ACC112 (cell line): ENCODE measurements at regions not wholly inside any gene's neighbourhood (a gene's known extent, or its start where the extent isn't known, plus 50 kb on each side); places are given as distances from the start of the nearest gene placed in this dataset.

Experiments used
- H2AFZ ChIP-seq: fragments of 200-600 bp; sonication (generic); one replicate; pipeline ENCODE4 v1.6.0; 2017; ENCODE audit warnings: antibody characterized with exemption, low read length; ENCODE audit not compliant: unreplicated experiment
- H3K27ac ChIP-seq: fragments of 200-600 bp; sonication (generic); 2 replicates; pipeline ENCODE4 v1.5.1; 2014; ENCODE audit warnings: low read depth, mild to moderate bottlenecking, antibody characterized with exemption, low read length, moderate library complexity
- H3K27me3 ChIP-seq: fragments of 200-600 bp; sonication (generic); 2 replicates; pipeline ENCODE4 v1.6.1; 2014; ENCODE audit warnings: mild to moderate bottlenecking, antibody characterized with exemption, low read length, moderate library complexity, mixed read lengths; ENCODE audit not compliant: insufficient read depth
- H3K36me3 ChIP-seq: fragments of 200-600 bp; sonication (generic); 2 replicates; pipeline ENCODE4 v1.6.1; 2016; ENCODE audit warnings: mild to moderate bottlenecking, antibody characterized with exemption, low read length, moderate library complexity, mixed read lengths; ENCODE audit not compliant: insufficient read depth
- H3K4me1 ChIP-seq: fragments of 200-600 bp; sonication (generic); one replicate; pipeline ENCODE4 v1.6.1; 2016; ENCODE audit warnings: low read length, mixed read lengths; ENCODE audit not compliant: insufficient read depth, unreplicated experiment, control insufficient read depth
- H3K4me3 ChIP-seq: fragments of 200-600 bp; sonication (generic); 2 replicates; pipeline ENCODE4 v1.5.1; 2014; ENCODE audit warnings: mild to moderate bottlenecking, low read depth, low read length
- H3K79me2 ChIP-seq: fragments of 200-600 bp; sonication (generic); one replicate; pipeline ENCODE4 v1.6.0; 2016; ENCODE audit warnings: low read length; ENCODE audit not compliant: control insufficient read depth, unreplicated experiment, insufficient read depth

- Histone ChIP-seq H3K4me1 (no peaks in the 10 kb centered on the region), H3K27ac (no peak overlapping the region), H3K4me3 (no peak overlapping the region), H3K79me2 (no peaks in the 10 kb centered on the region), H3K36me3 (no peaks in the 10 kb centered on the region), H3K27me3 (no peaks in the 10 kb centered on the region), H2AFZ (peak overlapping the region; percentile 32)
Observed at GRCh38 chr1:79741720-79742421, 735.3 kb upstream of the ADGRL4 start.

GRCh38 chr1:79738101-79738500 is 731.6 kb upstream of the ADGRL4 start:
- H3K27ac ChIP-seq, result no peak overlapping the region
- no peaks in the 10 kb centered on the region for H3K79me2 ChIP-seq
- H3K4me3 ChIP-seq, result no peak overlapping the region
- H3K36me3 ChIP-seq, result no peaks in the 10 kb centered on the region
- no peak overlapping the region for H2AFZ ChIP-seq
- H3K27me3 ChIP-seq, result no peaks in the 10 kb centered on the region
- H3K4me1 ChIP-seq, result no peaks in the 10 kb centered on the region

DNA sequence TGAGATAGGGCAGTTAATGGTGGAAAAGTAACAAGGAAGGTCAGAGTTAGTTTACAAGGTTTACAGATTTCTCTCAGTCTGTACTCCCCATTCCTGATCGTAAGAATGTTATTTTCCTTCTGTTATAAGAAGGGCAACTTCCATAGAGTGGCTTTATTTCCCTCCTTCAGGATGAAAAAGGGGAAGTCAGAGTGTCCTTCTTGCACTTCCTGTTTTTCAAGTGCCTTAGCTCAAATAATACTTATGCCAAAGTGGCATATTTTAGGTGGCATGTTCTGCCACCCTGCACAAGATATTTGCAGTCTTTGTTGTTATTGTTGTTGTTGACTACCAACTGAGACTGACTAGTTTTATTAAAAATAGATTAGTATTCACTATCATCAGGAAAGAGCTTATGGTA is 730.7 kb upstream of the ADGRL4 start:
- H3K4me3 ChIP-seq, result no peak overlapping the region
- no peaks in the 10 kb centered on the region for H3K79me2 ChIP-seq
- H3K4me1 ChIP-seq, result no peaks in the 10 kb centered on the region
- no peak overlapping the region for H3K27ac ChIP-seq
- no peaks in the 10 kb centered on the region for H3K27me3 ChIP-seq
- H3K36me3 ChIP-seq, result no peaks in the 10 kb centered on the region
- no peak overlapping the region for H2AFZ ChIP-seq

DNA sequence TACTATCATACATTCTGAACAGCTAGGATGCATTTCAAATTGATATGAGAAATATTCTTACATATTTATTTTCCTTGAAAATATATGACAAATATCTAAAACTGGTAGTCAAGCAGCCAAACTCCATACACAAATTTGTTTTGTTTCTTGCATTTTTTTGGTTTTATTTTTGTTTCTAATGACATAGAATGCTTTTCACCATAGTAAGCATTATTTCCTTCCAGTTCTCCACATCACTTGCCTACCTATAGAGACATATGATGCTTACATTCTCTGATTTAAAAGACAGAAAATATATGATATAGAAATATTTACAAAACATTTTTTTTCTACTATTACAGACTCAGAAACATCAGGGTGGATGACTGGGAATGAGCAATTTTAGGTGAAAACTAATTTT is 726.4 kb upstream of the ADGRL4 start:
- H3K27ac ChIP-seq, result no peak overlapping the region
- no peak overlapping the region for H2AFZ ChIP-seq
- no peaks in the 10 kb centered on the region for H3K4me1 ChIP-seq
- H3K79me2 ChIP-seq, result no peaks in the 10 kb centered on the region
- no peaks in the 10 kb centered on the region for H3K36me3 ChIP-seq
- no peak overlapping the region for H3K4me3 ChIP-seq
- no peaks in the 10 kb centered on the region for H3K27me3 ChIP-seq

DNA sequence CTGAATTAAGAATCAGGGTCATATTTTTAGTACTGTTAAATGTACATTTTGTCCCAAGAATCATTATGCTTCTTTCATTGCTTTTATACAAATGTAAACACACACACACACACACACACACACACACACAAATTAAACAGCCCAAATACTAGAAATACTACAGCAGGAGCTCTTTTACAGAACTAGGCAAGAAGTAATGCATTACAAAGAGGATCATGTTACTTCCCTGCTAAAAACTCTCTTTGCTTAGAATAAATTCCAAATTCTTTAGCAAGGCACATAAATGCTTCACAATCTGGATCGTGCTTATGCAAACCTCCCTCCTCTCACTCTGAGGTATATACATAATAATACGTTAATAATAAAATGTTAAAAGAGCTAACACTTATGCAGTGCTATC is 720.4 kb upstream of the ADGRL4 start:
- Histone ChIP-seq H3K27me3 (no peaks in the 10 kb centered on the region), H3K27ac (no peak overlapping the region), H3K4me1 (no peaks in the 10 kb centered on the region), H3K4me3 (no peak overlapping the region), H3K79me2 (no peaks in the 10 kb centered on the region), H3K36me3 (no peaks in the 10 kb centered on the region), H2AFZ (no peak overlapping the region)

DNA sequence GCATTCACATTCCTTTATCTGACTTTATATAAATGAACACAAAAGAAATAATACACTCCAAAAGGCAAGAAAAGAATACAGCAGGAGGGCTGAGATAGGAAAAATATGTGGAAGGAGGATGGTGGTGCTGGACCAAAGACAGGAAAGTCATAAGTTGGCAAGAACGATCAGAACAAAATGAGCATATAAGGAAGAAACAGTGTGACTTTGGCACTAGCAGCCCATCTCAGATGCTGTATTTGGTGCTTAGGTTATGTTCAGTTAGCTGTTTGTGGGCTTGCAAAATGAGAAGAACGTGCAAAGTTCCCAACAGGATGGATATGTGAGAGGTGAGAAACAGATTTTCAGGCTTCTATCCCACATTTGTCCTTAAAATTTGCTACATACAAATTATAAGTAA is 719.8 kb upstream of the ADGRL4 start:
- no peak overlapping the region for H2AFZ ChIP-seq
- no peak overlapping the region for H3K27ac ChIP-seq
- H3K79me2 ChIP-seq, result no peaks in the 10 kb centered on the region
- H3K4me3 ChIP-seq, result no peak overlapping the region
- no peaks in the 10 kb centered on the region for H3K4me1 ChIP-seq
- H3K27me3 ChIP-seq, result no peaks in the 10 kb centered on the region
- no peaks in the 10 kb centered on the region for H3K36me3 ChIP-seq

DNA sequence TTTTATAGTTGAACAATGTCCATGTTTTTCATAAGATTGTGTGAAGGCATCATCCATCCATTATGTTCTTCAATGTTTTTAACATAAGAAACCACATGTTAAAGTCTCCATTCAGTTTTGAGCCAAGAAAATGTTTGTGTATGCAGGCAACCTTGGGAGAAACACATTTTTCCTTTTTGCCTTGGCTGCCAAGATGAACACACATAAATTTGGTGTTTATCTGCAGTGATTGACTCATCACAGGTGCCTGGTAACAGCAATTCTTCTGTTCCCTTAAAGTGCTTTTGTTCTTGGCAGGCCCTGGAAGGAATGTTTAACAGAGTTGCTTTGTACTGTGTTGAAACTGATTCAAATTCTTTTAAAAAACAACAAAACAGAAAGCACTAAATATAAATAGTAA is 709.9 kb upstream of the ADGRL4 start:
- no peaks in the 10 kb centered on the region for H3K27me3 ChIP-seq
- H3K79me2 ChIP-seq, result no peaks in the 10 kb centered on the region
- peak overlapping the region; percentile 9 for H2AFZ ChIP-seq
- H3K27ac ChIP-seq, result peak overlapping the region; percentile 34; the same call in 1 of the 2 replicates
- no peaks in the 10 kb centered on the region for H3K36me3 ChIP-seq
- H3K4me3 ChIP-seq, result no peak overlapping the region
- peaks cover 9% of the 10 kb centered on the region for H3K4me1 ChIP-seq

DNA sequence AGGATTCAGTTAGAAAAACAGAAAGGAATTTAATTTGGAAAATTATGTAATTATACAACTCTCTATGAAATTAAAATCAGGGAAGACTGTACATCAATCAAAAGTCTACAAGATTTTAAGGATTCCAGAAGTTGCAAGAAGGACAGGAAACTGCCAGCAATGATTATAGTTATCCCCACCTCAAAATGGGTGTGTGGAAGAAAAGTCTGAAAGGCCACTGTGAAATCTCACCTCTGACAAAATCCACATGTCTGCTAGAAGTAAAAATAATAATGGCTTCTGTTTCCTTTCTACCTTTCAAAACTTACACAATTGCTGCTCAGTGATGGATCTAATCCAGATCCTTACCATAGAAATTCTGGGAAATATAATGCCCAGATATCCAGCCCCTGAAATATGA is 708.1 kb upstream of the ADGRL4 start:
- no peaks in the 10 kb centered on the region for H3K27me3 ChIP-seq
- peaks cover 16% of the 10 kb centered on the region for H3K4me1 ChIP-seq
- no peak overlapping the region for H3K27ac ChIP-seq
- no peak overlapping the region for H2AFZ ChIP-seq
- no peak overlapping the region for H3K4me3 ChIP-seq
- no peaks in the 10 kb centered on the region for H3K79me2 ChIP-seq
- H3K36me3 ChIP-seq, result no peaks in the 10 kb centered on the region

GRCh38 chr1:79711001-79711431 is 704.5 kb upstream of the ADGRL4 start:
- Histone ChIP-seq H3K4me1 (peaks cover 11% of the 10 kb centered on the region), H3K36me3 (no peaks in the 10 kb centered on the region), H3K79me2 (no peaks in the 10 kb centered on the region), H3K4me3 (no peak overlapping the region), H3K27ac (peak overlapping the region; percentile 15; the same call in 1 of the 2 replicates), H3K27me3 (no peaks in the 10 kb centered on the region), H2AFZ (no peak overlapping the region)

DNA sequence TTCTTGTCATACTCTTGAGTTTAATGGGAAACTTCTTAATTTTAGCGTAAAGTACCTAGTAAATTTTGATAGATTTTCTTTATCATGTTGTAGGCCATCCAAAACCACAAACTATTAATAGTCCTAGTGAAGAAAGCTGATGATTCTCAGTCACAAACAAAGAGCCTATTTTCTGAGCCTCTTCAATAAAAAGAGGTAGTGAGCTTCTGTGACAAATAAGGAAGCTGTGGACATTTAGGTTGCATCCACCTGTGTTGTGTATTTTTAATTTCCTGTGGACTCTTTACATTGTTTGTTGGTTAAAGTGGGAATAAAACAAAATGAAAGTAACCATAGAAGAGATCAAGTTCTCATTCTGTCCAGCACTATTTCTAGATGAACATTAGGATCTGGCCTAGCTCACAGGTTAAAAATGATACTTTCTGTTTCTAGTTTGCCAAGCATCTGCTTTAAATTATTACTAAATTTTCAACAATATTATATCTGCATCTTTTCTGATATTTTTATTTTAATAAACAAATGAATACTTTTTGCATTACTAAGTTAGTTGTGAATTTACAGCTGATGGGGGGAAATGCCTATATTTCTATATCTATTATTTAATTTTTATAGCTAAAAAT is 702.2 kb upstream of the ADGRL4 start:
- Histone ChIP-seq H3K4me1 (peaks cover 10% of the 10 kb centered on the region), H3K79me2 (no peaks in the 10 kb centered on the region), H3K27me3 (no peaks in the 10 kb centered on the region), H3K36me3 (no peaks in the 10 kb centered on the region), H2AFZ (peak overlapping the region; percentile 67), H3K27ac (no peak overlapping the region), H3K4me3 (peak overlapping the region; percentile 29; the same call in 1 of the 2 replicates)

GRCh38 chr1:79705218-79705617 is 698.7 kb upstream of the ADGRL4 start:
- Histone ChIP-seq H3K4me1 (no peaks in the 10 kb centered on the region), H3K4me3 (no peak overlapping the region), H3K36me3 (no peaks in the 10 kb centered on the region), H3K27ac (no peak overlapping the region), H2AFZ (no peak overlapping the region), H3K79me2 (no peaks in the 10 kb centered on the region), H3K27me3 (no peaks in the 10 kb centered on the region)
